ENCODE measurements at regions not wholly inside any gene's neighbourhood (a gene's known extent, or its start where the extent isn't known, plus 50 kb on each side); places are given as distances from the start of the nearest gene placed in this dataset.

- TF ChIP-seq EZH2 (IDR thresholded peaks at IDR 0.05) (no peak), MAX (IDR thresholded peaks at IDR 0.05) (no peak), REST (IDR thresholded peaks at IDR 0.05; ENCODE audit: low read depth) (no peak), YY1 (IDR thresholded peaks at IDR 0.05; ENCODE audit: extremely low read depth, insufficient replicate concordance, low read depth, low read length) (no peak), RAD21 (IDR thresholded peaks at IDR 0.05; ENCODE audit: low read depth) (no peak), SRF (IDR thresholded peaks at IDR 0.05; ENCODE audit: low read depth) (no peak), FOSL1 (IDR thresholded peaks at IDR 0.05; ENCODE audit: low read depth) (no peak), ELF1 (IDR thresholded peaks at IDR 0.05; ENCODE audit: borderline replicate concordance, low read depth) (no peak)
Observed at GRCh38 chr1:219074084-219074728, 99.5 kb upstream of the LYPLAL1 start (continued).

GRCh38 chr1:219075121-219075879 lies 98.4 kb upstream of the LYPLAL1 start:
- Histone ChIP-seq H3K4me1 (ENCODE audit: control insufficient read depth in 1 of 2, insufficient read depth in 2 of 2, low read length in 2 of 2) (no peaks in the 10 kb centered on the region), H3K9ac (ENCODE audit: low read length) (no peak overlapping the region), H3K36me3 (ENCODE audit: control insufficient read depth in 1 of 2, insufficient read depth in 2 of 2, low read length in 2 of 2) (no peaks in the 10 kb centered on the region), H3K27ac (ENCODE audit: low read depth, low read length) (no peak overlapping the region), H4K20me1 (ENCODE audit: insufficient read depth) (no peaks in the 10 kb centered on the region), H3K79me2 (ENCODE audit: insufficient read depth, low read length) (no peaks in the 10 kb centered on the region), H3K9me2 (ENCODE audit: insufficient read depth) (no peaks in the 10 kb centered on the region), H3K4me2 (ENCODE audit: low read length) (no peak overlapping the region), H2AFZ (ENCODE audit: low read depth, low read length, poor library complexity, severe bottlenecking) (no peak overlapping the region), H3K9me3 (ENCODE audit: control insufficient read depth in 1 of 2, insufficient read depth in 1 of 2, low read depth in 1 of 2, low read length in 2 of 2) (no peaks in the 10 kb centered on the region), H3K27me3 (ENCODE audit: insufficient read depth, low read length) (no peaks in the 10 kb centered on the region), H3K4me3 (replicated peaks in 1 of 2; ENCODE audit: low read depth in 1 of 2, low read length in 2 of 2) (no peak overlapping the region)
- no peak for TF ChIP-seq RAD21 (IDR thresholded peaks at IDR 0.05; ENCODE audit: low read depth)
- no peak for TF ChIP-seq ZFX (IDR thresholded peaks at IDR 0.05)
- no peak for TF ChIP-seq JUND (IDR thresholded peaks at IDR 0.05)
- TF ChIP-seq YY1 (IDR thresholded peaks at IDR 0.05; ENCODE audit: extremely low read depth, insufficient replicate concordance, low read depth, low read length), result no peak
- TF ChIP-seq ATF3 (IDR thresholded peaks at IDR 0.05), result no peak
- no peak for TF ChIP-seq SIN3A (IDR thresholded peaks at IDR 0.05; ENCODE audit: low read depth)
- no peak for TF ChIP-seq REST (IDR thresholded peaks at IDR 0.05; ENCODE audit: low read depth)
- no peak for TF ChIP-seq CEBPB (IDR thresholded peaks at IDR 0.05; ENCODE audit: low read depth)
- no peak for TF ChIP-seq CBX3 (IDR thresholded peaks at IDR 0.05; ENCODE audit: low read depth)
- TF ChIP-seq EZH2phosphoT487 (IDR thresholded peaks at IDR 0.05; ENCODE audit: borderline replicate concordance), result no peak
- no peak for TF ChIP-seq SP1 (IDR thresholded peaks at IDR 0.05; ENCODE audit: low read depth)
- no peak for TF ChIP-seq EZH2 (IDR thresholded peaks at IDR 0.05)
- TF ChIP-seq EGR1 (IDR thresholded peaks at IDR 0.05; ENCODE audit: low read depth), result no peak
- TF ChIP-seq ZNF274 (IDR thresholded peaks at IDR 0.05; ENCODE audit: low read depth, low read length), result no peak
- CTCF ChIA-PET, result no interaction called here
- intact Hi-C loops (cut with micrococcal nuclease), result no loop called here
- no peak for DNase-seq (ENCODE audit: low read depth, low spot score)
- POLR2A ChIA-PET, result no interaction called here
- no TSS peak for BruUV-seq (replicated peaks)
- ATAC-seq, result no peak
- RAD21 ChIA-PET (ENCODE audit: low non-redundant PET in 1 of 2, low total read pairs in 2 of 2, uncharacterized antibody in 2 of 2, unreplicated experiment in 2 of 2), result no interaction called here
